Mammary epithelial cell (primary cell): ENCODE measurements at regions not wholly inside any gene's neighbourhood (a gene's known extent, or its start where the extent isn't known, plus 50 kb on each side); places are given as distances from the start of the nearest gene placed in this dataset.

Experiments
- EZH2 ChIP-seq: IDR thresholded peaks from 2 replicates; pipeline ENCODE4 v1.6.1; 2012; ENCODE audit warnings: low read length, inconsistent platforms, borderline replicate concordance
- TF ChIP-seq, protein P1 (sequence below), 2 donors: IDR thresholded peaks in 1 of 2; conservative IDR thresholded peaks in 1 of 2; 2 replicates each; pipeline ENCODE4 v1.5.1; 2011 to 2012; ENCODE audit warnings: inconsistent platforms in 2 of 2, low read length in 2 of 2, mild to moderate bottlenecking in 2 of 2, control low read depth in 1 of 2, low read depth in 1 of 2; ENCODE audit not compliant: insufficient read depth in 1 of 2; ENCODE audit errors: extremely low read depth in 1 of 2

GRCh38 chr3:118408431-118408830 is 626.2 kb downstream of the IGSF11 start:
- TF ChIP-seq, protein P1, sequence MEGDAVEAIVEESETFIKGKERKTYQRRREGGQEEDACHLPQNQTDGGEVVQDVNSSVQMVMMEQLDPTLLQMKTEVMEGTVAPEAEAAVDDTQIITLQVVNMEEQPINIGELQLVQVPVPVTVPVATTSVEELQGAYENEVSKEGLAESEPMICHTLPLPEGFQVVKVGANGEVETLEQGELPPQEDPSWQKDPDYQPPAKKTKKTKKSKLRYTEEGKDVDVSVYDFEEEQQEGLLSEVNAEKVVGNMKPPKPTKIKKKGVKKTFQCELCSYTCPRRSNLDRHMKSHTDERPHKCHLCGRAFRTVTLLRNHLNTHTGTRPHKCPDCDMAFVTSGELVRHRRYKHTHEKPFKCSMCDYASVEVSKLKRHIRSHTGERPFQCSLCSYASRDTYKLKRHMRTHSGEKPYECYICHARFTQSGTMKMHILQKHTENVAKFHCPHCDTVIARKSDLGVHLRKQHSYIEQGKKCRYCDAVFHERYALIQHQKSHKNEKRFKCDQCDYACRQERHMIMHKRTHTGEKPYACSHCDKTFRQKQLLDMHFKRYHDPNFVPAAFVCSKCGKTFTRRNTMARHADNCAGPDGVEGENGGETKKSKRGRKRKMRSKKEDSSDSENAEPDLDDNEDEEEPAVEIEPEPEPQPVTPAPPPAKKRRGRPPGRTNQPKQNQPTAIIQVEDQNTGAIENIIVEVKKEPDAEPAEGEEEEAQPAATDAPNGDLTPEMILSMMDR (conservative IDR thresholded peaks at IDR 0.05 in 1 of 2, IDR thresholded peaks at IDR 0.05 in 1 of 2; ENCODE audit: extremely low read depth in 1 of 2, insufficient read depth in 1 of 2, low read depth in 1 of 2, low read length in 2 of 2), result no peak
- TF ChIP-seq EZH2, result no peak
